ENCODE measurements at regions not wholly inside any gene's neighbourhood (a gene's known extent, or its start where the extent isn't known, plus 50 kb on each side); places are given as distances from the start of the nearest gene placed in this dataset.
A peak's percentile ranks its signal among the peaks of the same experiment; 100 is the strongest.

DNA sequence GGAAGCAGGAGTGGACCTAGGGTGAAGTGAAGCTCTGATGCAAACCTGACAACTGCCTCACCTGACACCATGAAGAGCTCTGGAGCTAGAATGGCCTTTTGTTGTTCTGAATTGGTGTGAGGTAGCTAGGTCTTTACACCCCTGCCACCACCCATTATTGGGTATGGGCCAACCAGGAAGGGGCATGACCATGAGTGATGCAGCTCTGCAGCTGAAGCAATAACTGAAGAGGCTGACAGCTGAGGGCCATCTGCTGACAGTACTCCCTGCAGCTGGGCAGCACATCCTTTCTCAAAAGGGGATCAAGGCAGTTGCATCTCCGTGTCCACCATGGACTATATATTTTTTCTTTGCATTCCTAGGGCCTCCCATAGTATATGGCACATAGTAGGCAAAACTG lies 87.0 kb upstream of the TLE1 start:
- no peaks in the 10 kb centered on the region for H3K27me3 ChIP-seq (ENCODE audit: insufficient read depth)
- no peak overlapping the region for H3K4me3 ChIP-seq (ENCODE audit: low read depth in 2 of 2, low read length in 1 of 2)
- ChIA-PET POLR2A (no interaction called here), CTCF (no interaction called here)
- no peak overlapping the region for H3K4me2 ChIP-seq
- no peaks in the 10 kb centered on the region for H3K9me2 ChIP-seq
- H3K79me2 ChIP-seq (ENCODE audit: insufficient read depth) = no peaks in the 10 kb centered on the region
- no peak overlapping the region for H3K9ac ChIP-seq
- H2AFZ ChIP-seq (ENCODE audit: low read depth) = no peak overlapping the region
- no peaks in the 10 kb centered on the region for H3K9me3 ChIP-seq
- H4K20me1 ChIP-seq (ENCODE audit: insufficient read depth) = no peaks in the 10 kb centered on the region
- TF ChIP-seq EZH2phosphoT487 (IDR thresholded peaks at IDR 0.05; ENCODE audit: borderline replicate concordance, low read depth) = no peak
- TF ChIP-seq, protein P1, sequence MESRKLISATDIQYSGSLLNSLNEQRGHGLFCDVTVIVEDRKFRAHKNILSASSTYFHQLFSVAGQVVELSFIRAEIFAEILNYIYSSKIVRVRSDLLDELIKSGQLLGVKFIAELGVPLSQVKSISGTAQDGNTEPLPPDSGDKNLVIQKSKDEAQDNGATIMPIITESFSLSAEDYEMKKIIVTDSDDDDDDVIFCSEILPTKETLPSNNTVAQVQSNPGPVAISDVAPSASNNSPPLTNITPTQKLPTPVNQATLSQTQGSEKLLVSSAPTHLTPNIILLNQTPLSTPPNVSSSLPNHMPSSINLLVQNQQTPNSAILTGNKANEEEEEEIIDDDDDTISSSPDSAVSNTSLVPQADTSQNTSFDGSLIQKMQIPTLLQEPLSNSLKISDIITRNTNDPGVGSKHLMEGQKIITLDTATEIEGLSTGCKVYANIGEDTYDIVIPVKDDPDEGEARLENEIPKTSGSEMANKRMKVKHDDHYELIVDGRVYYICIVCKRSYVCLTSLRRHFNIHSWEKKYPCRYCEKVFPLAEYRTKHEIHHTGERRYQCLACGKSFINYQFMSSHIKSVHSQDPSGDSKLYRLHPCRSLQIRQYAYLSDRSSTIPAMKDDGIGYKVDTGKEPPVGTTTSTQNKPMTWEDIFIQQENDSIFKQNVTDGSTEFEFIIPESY (IDR thresholded peaks at IDR 0.05; ENCODE audit: borderline replicate concordance, low read depth) = no peak
- TF ChIP-seq EP300 (IDR thresholded peaks at IDR 0.05; ENCODE audit: borderline replicate concordance in 1 of 2, low read depth in 1 of 2, low read length in 1 of 2) = no peak
- TF ChIP-seq, protein P2, sequence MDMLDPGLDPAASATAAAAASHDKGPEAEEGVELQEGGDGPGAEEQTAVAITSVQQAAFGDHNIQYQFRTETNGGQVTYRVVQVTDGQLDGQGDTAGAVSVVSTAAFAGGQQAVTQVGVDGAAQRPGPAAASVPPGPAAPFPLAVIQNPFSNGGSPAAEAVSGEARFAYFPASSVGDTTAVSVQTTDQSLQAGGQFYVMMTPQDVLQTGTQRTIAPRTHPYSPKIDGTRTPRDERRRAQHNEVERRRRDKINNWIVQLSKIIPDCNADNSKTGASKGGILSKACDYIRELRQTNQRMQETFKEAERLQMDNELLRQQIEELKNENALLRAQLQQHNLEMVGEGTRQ (IDR thresholded peaks at IDR 0.05; ENCODE audit: borderline replicate concordance, low read depth, low read length) = no peak
- TF ChIP-seq, protein P3, sequence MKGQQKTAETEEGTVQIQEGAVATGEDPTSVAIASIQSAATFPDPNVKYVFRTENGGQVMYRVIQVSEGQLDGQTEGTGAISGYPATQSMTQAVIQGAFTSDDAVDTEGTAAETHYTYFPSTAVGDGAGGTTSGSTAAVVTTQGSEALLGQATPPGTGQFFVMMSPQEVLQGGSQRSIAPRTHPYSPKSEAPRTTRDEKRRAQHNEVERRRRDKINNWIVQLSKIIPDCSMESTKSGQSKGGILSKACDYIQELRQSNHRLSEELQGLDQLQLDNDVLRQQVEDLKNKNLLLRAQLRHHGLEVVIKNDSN (IDR thresholded peaks at IDR 0.05; ENCODE audit: borderline replicate concordance, low read depth) = no peak
- TF ChIP-seq ELF1 (IDR thresholded peaks at IDR 0.05) = no peak
- no peak for TF ChIP-seq POLR2AphosphoS5 (IDR thresholded peaks at IDR 0.05; ENCODE audit: low read depth, low read length)
- no peak for TF ChIP-seq YY1 (IDR thresholded peaks at IDR 0.05; ENCODE audit: low read depth)
- no peak for TF ChIP-seq JUND (IDR thresholded peaks at IDR 0.05)
- TF ChIP-seq FOXJ3 (CRISPR knock-in tag; IDR thresholded peaks at IDR 0.05) = no peak
- TF ChIP-seq RXRA (IDR thresholded peaks at IDR 0.05; ENCODE audit: borderline replicate concordance, low read depth) = no peak
- TF ChIP-seq RAD21 (IDR thresholded peaks at IDR 0.05; ENCODE audit: low read length) = no peak
- TF ChIP-seq SIN3A (IDR thresholded peaks at IDR 0.05; ENCODE audit: borderline replicate concordance, low read depth, low read length) = no peak
- TF ChIP-seq RCOR1 (IDR thresholded peaks at IDR 0.05; ENCODE audit: low read length) = no peak
- TF ChIP-seq, protein P4, sequence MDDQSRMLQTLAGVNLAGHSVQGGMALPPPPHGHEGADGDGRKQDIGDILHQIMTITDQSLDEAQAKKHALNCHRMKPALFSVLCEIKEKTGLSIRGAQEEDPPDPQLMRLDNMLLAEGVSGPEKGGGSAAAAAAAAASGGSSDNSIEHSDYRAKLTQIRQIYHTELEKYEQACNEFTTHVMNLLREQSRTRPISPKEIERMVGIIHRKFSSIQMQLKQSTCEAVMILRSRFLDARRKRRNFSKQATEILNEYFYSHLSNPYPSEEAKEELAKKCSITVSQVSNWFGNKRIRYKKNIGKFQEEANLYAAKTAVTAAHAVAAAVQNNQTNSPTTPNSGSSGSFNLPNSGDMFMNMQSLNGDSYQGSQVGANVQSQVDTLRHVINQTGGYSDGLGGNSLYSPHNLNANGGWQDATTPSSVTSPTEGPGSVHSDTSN (IDR thresholded peaks at IDR 0.05) = no peak
- TF ChIP-seq FOXM1 (IDR thresholded peaks at IDR 0.05; ENCODE audit: low read depth) = no peak
- H3K4me1 ChIP-seq (ENCODE audit: control insufficient read depth in 1 of 2, insufficient read depth in 2 of 2, low read depth in 1 of 2, low read length in 1 of 2) = peaks cover 0 to 4% of the 10 kb centered on the region in 2 experiments; a peak in 1 of 4 replicates
- H3K36me3 ChIP-seq (replicated peaks in 1 of 2; ENCODE audit: control insufficient read depth in 1 of 2, insufficient read depth in 2 of 2, low read length in 1 of 2) = no peaks in the 10 kb centered on the region
- no peak overlapping the region for H3K27ac ChIP-seq (ENCODE audit: low read depth in 2 of 2, low read length in 1 of 2)
- 89% methylated on average over 1 of the region's 1 CpG for WGBS (ENCODE audit: low lambda C conversion rate)
- peak; percentile 14 for DNase-seq
- peaks cover 9% of the 10 kb centered on the region for H3F3A ChIP-seq (replicated peaks; ENCODE audit: insufficient read depth)
